Adrenal gland (tissue), 9 donors: ENCODE measurements at regions not wholly inside any gene's neighbourhood (a gene's known extent, or its start where the extent isn't known, plus 50 kb on each side); places are given as distances from the start of the nearest gene placed in this dataset.
"Not testable (repeated sequence)": the region's sequence is repeated elsewhere in the genome, so short reads cannot be mapped to it uniquely, and the experiment has no call there.

Experiments
- DNase-seq, 7 donors: peaks; one replicate each; pipeline ENCODE4 v3.0.0-alpha.2; 2019 to 2020
- H3K27ac ChIP-seq, 5 donors: fragments of 200-600 bp; sonication (generic) in 4 of 5; 1 replicate in 3 of 5; 2 replicates in 2 of 5; pipeline versions ENCODE4 v1.5.1 to v1.8.0; 2016 to 2020; ENCODE audit warnings: mild to moderate bottlenecking in 1 of 5
- H3K27me3 ChIP-seq: fragments of 200-600 bp; 2 replicates; pipeline ENCODE4 v1.8.0; 2021
- H3K36me3 ChIP-seq, 2 donors: fragments of 200-600 bp; replicated peaks in 1 of 2; 1 replicate in 1 of 2; 2 replicates in 1 of 2; pipeline versions ENCODE4 v1.5.1 to v1.8.0; 2018 to 2022
- H3K4me1 ChIP-seq, 2 donors: fragments of 200-600 bp; replicated peaks in 1 of 2; 1 replicate in 1 of 2; 2 replicates in 1 of 2; pipeline versions ENCODE4 v1.5.1 to v1.8.0; 2018 to 2021
- H3K4me3 ChIP-seq, 4 donors: fragments of 200-600 bp; sonication (generic) in 3 of 4; one replicate each; pipeline ENCODE4 v1.5.1; 2016 to 2018
- H3K9me3 ChIP-seq, 3 donors: fragments of 200-600 bp; sonication (generic) in 1 of 3; replicated peaks in 1 of 3; 1 replicate in 2 of 3; 2 replicates in 1 of 3; pipeline versions ENCODE4 v1.5.1 to v1.8.0; 2016 to 2021
- CTCF ChIP-seq, 6 experiments: fragments of 450-650 bp in 4 of 6; fragments of 200-600 bp in 2 of 6; sonication (generic) in 1 of 6; IDR thresholded peaks; 1 replicate in 5 of 6; 2 replicates in 1 of 6; pipeline versions ENCODE4 v1.5.1 to v1.8.0; 2016 to 2021; ENCODE audit warnings: antibody characterized with exemption in 6 of 6, mild to moderate bottlenecking in 2 of 6, moderate library complexity in 1 of 6
- POLR2A ChIP-seq, 2 donors: fragments of 450-650 bp; IDR thresholded peaks; one replicate each; pipeline ENCODE4 v1.6.1; 2017; ENCODE audit warnings: antibody characterized with exemption in 2 of 2, mild to moderate bottlenecking in 2 of 2, moderate library complexity in 1 of 2
- whole genome bisulfite sequencing, 4 donors: extraction: QIAGEN DNeasy Blood & Tissue Kit in 2 of 4; methylation state at CpG; one replicate each; pipeline versions ENCODE4 v1.1.5 to v1.1.7; 2013 to 2017; 5-methylcytosine and 5-hydroxymethylcytosine counted together
- intact Hi-C, 2 donors: fragments of 100-400 bp; cut with DNase I; formaldehyde crosslinking; loops; one replicate each; pipeline versions ENCODE4 v1.14.1 to v1.15.0; 2022 to 2023
- donor health status: healthy with polysubstance abuse.
- donor health status: Bipolar disorder and iron deficiency.
- donor health status: DM: yes; HTN: yes; CAD: no.
- donor health status: DM: no; HTN: no; CAD: no.
- donor health status: DM: no; HTN: no; CAD: no.

- no peaks in the 10 kb centered on the region for H3K27me3 ChIP-seq
- TF ChIP-seq POLR2A (IDR thresholded peaks at IDR 0.05): no peak
- TF ChIP-seq CTCF (IDR thresholded peaks at IDR 0.05): no peak
- H3K36me3 ChIP-seq: no peaks in the 10 kb centered on the region
- H3K4me3 ChIP-seq: no peak overlapping the region
- WGBS, 4 donors: 53 to 72% (median 64%) methylated on average over 2 of the region's 2 CpGs
- intact Hi-C loops: no loop called here
- no peak overlapping the region for H3K27ac ChIP-seq
- no peaks in the 10 kb centered on the region for H3K9me3 ChIP-seq
- no peak for DNase-seq
- H3K4me1 ChIP-seq: no peaks in the 10 kb centered on the region
Observed at GRCh38 chr2:31765078-31765945, 184.6 kb upstream of the SRD5A2 start.

- 70 to 81% (median 74%) methylated on average over 2 of the region's 2 CpGs for WGBS, 4 donors
- H3K27me3 ChIP-seq: no peaks in the 10 kb centered on the region
- H3K4me3 ChIP-seq: no peak overlapping the region
- DNase-seq: no peak
- H3K36me3 ChIP-seq: no peaks in the 10 kb centered on the region
- no peak overlapping the region for H3K27ac ChIP-seq
- no peak for TF ChIP-seq POLR2A (IDR thresholded peaks at IDR 0.05)
- no peak for TF ChIP-seq CTCF (IDR thresholded peaks at IDR 0.05)
- no peaks in the 10 kb centered on the region for H3K4me1 ChIP-seq
- intact Hi-C loops: no loop called here
- no peaks in the 10 kb centered on the region for H3K9me3 ChIP-seq
Observed at GRCh38 chr2:31764169-31764568, 183.4 kb upstream of the SRD5A2 start.

GRCh38 chr2:31762085-31762484 lies 181.3 kb upstream of the SRD5A2 start:
- H3K4me3 ChIP-seq: no peak overlapping the region

GRCh38 chr2:31757351-31757750 lies 176.6 kb upstream of the SRD5A2 start:
- H3K4me1 ChIP-seq, intact Hi-C loops, H3K27me3 ChIP-seq, H3K4me3 ChIP-seq, DNase-seq, H3K27ac ChIP-seq, H3K36me3 ChIP-seq, H3K9me3 ChIP-seq: not testable (repeated sequence)
- 84 to 94% (median 92%) methylated on average over 2 of the region's 2 CpGs for WGBS, 4 donors

More at GRCh38 chr2:31762085-31762484, 181.3 kb upstream of the SRD5A2 start:
- no peaks in the 10 kb centered on the region for H3K27me3 ChIP-seq
- DNase-seq: no peak
- WGBS, 4 donors: 29 to 40% (median 36%) methylated on average over 2 of the region's 2 CpGs
- H3K4me1 ChIP-seq: no peaks in the 10 kb centered on the region
- no peaks in the 10 kb centered on the region for H3K9me3 ChIP-seq
- no peak overlapping the region for H3K27ac ChIP-seq
- no peaks in the 10 kb centered on the region for H3K36me3 ChIP-seq
- intact Hi-C loops: no loop called here
- TF ChIP-seq CTCF (IDR thresholded peaks at IDR 0.05): no peak
- TF ChIP-seq POLR2A (IDR thresholded peaks at IDR 0.05): no peak

- H3K27me3 ChIP-seq, DNase-seq, H3K36me3 ChIP-seq, intact Hi-C loops, H3K4me3 ChIP-seq, H3K9me3 ChIP-seq, H3K4me1 ChIP-seq, H3K27ac ChIP-seq: not testable (repeated sequence)
- WGBS, 4 donors: 77 to 86% (median 86%) methylated on average over 8 to 13 of the region's 13 CpGs
Observed at GRCh38 chr2:31748746-31749145, 168.0 kb upstream of the SRD5A2 start.
